ENCODE measurements at regions not wholly inside any gene's neighbourhood (a gene's known extent, or its start where the extent isn't known, plus 50 kb on each side); places are given as distances from the start of the nearest gene placed in this dataset.
A peak's percentile ranks its signal among the peaks of the same experiment; 100 is the strongest.

GRCh38 chr2:59021786-59022185 lies 780.7 kb upstream of the FANCL start:
- no peak for DNase-seq

DNA sequence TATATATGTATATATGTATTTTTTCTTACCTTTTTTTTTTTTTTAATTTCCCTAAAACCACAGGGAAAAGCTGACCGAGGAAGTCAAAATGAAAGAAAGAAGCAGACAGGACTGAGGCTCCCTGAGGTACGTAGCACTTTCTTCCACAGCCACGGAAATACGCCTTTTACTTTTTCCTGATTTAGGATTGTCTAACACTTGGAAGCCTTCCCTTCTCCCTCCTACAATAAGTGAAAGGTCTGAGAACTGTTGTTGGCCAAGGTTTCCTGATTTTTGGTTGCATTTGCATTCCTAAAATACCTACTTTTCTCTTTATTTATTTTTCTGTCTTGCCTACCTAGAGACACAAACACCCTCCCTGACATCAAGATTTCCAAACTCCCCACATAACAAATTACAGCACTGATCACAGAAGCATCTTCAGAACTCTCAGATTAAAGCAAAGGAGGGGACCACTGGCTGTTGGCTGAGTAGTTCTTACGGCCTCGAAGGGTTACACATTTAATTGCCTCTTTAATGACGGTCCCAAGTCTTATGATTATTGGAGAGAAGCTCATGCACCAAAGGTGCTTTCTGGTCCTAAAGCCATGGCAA lies 778.5 kb upstream of the FANCL start:
- DNase-seq = no peak

DNA sequence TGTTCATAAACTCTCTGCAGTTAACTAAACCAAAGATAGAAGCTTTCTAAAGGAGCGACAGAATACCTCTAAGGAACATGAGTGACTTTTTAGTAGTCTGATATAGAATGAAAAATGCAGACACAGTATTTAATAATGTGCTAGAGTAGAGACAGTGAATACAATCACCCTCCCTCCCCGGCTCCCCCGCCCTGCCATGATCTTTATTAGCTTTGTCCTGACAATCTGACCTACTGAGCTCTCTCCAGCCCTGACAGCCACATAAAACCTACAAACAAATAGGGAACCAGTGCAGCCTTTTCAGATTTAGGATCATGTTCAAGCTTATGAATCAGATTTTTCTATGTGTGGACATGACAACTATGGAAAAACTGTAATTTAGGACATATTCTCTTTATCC lies 777.6 kb upstream of the FANCL start:
- no peak for DNase-seq

- DNase-seq = no peak
Measured at GRCh38 chr2:59015027-59015426, 773.9 kb upstream of the FANCL start.

DNA sequence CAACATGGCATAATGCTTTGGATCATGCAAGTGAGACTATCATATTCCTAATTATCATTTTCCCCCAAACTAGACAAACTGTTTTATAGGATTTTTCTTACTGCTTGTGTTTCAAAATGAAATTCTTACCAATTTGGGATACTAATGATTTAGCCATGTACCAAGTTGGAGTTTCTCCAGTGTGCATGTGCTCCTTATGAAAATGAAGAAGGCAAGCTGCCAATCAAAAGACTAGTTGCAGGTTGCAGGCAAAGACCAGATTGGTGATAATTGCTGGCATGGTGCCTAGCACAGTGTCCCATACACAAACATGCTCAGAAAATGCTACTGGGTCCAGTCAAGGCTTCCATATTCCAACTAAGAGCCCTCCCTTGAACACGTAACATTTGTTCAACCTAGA lies 771.8 kb upstream of the FANCL start:
- DNase-seq = no peak

GRCh38 chr2:59012234-59012633 lies 771.1 kb upstream of the FANCL start:
- no peak for DNase-seq

DNA sequence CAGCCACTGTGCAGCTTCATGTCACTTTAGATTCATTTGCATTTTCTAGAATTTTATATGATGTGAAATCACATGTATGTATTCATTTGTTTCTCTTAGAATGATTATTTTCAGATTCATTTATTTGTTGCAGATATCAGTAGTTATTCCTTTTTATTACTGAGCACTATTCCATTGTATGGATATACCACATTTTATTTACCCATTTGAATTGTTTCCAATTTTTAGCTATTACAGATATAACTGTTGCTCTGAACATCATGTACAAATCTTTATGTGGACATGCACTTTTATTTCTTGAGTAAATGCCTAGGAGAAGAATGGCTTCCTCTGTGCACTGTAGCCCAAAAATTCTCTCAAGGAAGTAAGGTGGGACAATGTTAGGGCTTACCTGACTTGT lies 767.8 kb upstream of the FANCL start:
- no peak for DNase-seq

GRCh38 chr2:59005836-59006615 lies 764.9 kb upstream of the FANCL start:
- no peak for DNase-seq

DNA sequence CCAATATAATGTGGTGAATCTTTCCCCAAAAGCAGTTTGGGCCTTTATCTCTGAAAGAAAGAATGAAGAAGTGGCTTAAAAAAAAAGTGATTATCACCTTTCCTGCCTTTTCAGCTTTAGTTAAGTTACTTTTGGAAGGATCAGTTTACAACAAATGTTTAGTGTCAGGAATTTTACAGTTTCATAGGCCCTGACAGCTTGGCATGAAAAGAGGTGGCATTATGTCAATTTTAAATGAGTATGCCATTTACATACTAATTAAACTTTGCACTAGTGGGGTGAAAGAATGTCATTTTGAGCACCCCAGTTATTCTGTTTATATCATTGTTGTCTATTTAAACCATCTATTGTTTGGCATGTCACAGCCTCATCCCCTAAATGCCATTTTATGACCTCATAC lies 763.5 kb upstream of the FANCL start:
- DNase-seq = no peak

GRCh38 chr2:59000796-59001195 lies 759.7 kb upstream of the FANCL start:
- DNase-seq = no peak

- peak; percentile 20 for DNase-seq
Measured at GRCh38 chr2:58992062-58992706, 751.1 kb upstream of the FANCL start.

DNA sequence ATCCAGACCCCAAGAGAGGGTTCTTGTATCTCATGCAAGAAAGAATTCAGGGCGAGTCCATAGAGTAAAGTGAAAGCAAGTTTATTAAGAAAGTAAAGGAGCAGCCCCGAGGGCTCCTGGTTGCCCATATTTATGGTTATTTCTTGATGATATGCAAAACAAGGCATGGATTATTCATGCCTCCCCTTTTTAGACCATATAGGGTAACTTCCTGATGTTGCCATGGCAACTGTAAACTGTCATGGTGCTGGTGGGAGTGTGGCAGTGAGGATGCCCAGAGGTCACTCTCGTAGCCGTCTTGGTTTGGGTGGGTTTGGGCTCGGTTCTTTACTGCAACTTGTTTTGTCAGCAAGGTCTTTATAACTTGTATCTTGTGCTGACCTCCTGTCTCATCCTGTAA lies 750.2 kb upstream of the FANCL start:
- DNase-seq = no peak

GRCh38 chr2:58985541-58985940 lies 744.4 kb upstream of the FANCL start:
- no peak for DNase-seq

- no peak for DNase-seq
Measured at GRCh38 chr2:58984731-58985130, 743.6 kb upstream of the FANCL start.

DNA sequence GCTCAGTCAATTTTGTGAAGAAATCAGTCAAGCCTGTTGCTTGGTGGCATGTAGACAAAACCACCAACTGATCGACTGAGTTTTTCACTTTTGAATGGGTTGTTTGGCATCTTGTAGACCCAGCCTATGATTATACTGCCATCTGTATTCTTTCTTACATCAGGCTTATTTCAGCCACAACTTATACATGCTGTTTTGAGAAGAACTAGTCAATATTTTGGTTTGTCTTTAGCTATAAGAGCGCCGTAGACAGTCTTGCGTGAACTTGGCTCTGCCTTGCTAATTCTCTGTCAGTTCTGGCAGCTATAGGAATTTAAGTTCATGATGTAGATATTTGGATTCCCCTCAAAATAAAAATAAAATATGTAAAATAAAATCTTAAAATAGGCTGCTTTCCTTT lies 742.0 kb upstream of the FANCL start:
- no peak for DNase-seq

- no peak for DNase-seq
Measured at GRCh38 chr2:58981237-58981636, 740.1 kb upstream of the FANCL start.

- DNase-seq = no peak
Measured at GRCh38 chr2:58976375-58977071, 735.4 kb upstream of the FANCL start.

- DNase-seq = no peak
Measured at GRCh38 chr2:58974881-58975280, 733.8 kb upstream of the FANCL start.

DNA sequence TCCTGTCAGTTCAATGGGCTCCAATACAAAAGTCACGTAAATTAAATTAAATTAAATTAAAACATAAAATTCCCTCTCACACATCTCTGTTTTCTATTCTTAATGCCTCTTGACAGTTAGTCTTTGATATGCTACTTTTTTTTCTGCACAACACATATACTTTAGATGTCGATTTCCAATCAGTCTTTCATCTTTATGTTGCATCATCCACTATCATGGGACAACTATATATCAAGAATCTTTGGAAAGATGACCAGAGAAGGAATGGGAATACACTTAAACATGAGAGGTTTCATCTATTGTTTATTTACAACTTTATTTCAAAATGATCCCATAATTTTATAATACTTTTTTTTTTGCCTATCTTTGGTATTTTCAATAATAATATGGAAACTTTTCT lies 733.3 kb upstream of the FANCL start:
- no peak for DNase-seq

- DNase-seq = no peak
Measured at GRCh38 chr2:58973811-58974281, 732.7 kb upstream of the FANCL start.

DNA sequence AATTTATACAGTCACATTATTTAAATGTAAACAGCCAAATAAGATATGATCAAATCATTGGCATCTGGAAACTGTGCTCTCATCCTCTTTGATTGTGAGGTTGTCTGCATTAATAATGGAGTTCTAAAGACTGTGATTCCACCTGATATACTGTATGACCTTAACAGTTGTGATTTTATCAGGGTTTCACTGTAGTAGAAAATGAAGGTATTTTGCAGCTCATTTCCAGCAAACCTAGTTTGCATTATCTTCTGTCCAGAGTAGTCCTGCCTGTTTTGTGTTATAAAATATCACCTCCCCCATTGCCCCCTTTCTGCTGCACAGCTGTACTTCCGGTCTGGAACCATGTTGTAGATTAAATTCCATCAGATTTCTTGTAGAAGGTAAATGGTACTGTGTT lies 731.6 kb upstream of the FANCL start:
- DNase-seq = no peak

DNA sequence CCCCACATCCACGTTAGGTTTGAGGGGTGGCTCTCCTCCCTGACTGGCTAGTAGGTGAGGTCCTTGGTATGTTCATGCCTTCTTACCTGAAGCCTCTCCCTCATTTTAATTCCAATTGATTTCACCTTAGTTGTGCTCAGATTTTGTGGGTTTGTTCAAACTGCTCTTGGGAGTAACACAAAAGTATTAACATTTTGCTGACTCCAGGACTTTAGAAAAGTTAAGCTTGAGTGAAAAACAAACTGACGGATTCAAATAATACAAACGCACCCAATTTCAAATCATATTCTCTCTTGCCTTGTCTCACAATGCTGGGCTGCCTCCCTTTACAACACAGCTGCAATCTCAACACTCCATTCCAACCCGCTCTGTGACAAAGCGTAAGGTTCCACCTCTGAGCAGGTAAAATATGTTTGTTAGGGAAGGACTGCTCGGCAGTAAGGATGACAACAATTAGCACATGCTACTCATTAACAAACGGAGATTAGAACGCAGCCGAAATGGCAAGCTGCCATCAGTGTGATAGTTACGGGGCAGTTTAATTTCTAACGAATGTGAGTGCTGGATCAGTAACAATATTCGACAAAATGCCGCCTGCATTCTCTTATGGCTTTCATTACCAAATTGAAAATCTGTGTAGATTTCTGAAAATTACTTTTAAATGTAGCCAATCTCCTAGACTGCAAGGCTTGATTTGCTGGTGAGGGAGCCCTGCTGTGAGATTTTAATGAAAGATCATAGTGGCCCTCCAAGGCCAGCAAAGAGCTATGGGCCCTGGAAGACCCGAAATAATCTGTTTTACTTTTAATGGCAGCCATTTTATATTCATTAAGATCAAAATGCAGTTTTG lies 730.6 kb upstream of the FANCL start:
- no peak for DNase-seq

GRCh38 chr2:58970365-58970764 lies 729.2 kb upstream of the FANCL start:
- DNase-seq = no peak

Data from NCI-H146 (cell line).